Hematopoietic multipotent progenitor cell treated with erythropoietin and hydrocortisone succinate and interleukin-3 and kit ligand, for 8 days (in vitro differentiated cells): ENCODE measurements at regions not wholly inside any gene's neighbourhood (a gene's known extent, or its start where the extent isn't known, plus 50 kb on each side); places are given as distances from the start of the nearest gene placed in this dataset.
"Not testable (repeated sequence)": the region's sequence is repeated elsewhere in the genome, so short reads cannot be mapped to it uniquely, and the experiment has no call there.

Experiments
- DNase-seq: peaks from one replicate; pipeline ENCODE4 v3.0.0-alpha.2; 2015

DNA sequence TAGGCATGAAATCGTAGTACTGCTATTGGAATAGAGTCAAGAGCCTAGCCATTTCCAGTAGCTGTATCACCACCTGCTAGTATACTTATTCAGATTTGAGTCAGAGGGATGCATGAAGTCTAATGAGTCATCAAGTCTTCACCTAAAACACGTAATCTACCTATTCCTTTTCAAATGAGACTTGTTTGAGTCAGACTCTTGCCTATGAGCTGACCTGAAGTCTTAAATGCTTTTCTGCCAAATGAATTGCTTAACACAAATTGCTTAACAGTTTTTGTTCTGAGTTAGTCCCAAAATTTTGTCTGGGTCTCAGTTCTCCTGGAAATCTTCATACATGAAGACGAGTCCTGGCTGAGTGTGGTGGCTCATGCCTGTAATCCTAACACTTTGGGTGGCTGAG lies 165.2 kb downstream of the GNAT3 start:
- DNase-seq, result no peak

DNA sequence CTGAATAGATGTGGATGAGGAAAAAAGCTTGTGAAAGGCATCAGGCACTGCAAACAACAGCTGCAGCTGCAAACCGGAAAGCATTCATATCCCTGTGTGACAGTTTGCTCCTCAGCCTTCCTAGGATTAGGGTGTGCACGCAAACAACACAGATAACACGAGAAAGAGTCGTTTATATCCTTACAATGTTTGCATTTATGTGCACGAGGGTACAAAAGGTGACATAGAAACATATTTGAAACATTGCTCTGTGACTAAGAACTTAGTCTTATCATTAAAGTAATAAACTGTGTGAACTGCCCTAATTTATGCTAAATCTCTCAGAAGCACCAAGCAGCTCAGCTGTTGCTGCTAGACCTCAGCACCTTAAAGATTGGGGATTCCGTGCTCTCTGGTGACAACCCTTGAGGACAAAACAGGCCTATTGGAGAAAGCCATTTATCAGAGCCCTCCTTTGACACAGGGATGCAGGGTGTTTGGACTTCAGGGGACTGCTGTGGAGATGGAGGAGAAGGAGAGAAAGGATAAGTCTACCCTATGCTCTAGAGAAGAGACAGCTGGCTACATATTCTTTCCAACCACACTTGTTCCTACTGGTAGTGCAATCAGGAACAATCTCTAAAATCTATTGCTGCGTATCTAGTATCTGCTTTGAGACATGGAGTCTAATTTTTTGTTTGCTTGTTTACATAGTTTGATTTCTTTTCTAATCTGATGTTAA lies 176.2 kb downstream of the GNAT3 start:
- no peak for DNase-seq

GRCh38 chr7:80334908-80335307 lies 177.0 kb downstream of the GNAT3 start:
- no peak for DNase-seq

- no peak for DNase-seq
Observed at GRCh38 chr7:80334196-80334595, 177.7 kb downstream of the GNAT3 start.

DNA sequence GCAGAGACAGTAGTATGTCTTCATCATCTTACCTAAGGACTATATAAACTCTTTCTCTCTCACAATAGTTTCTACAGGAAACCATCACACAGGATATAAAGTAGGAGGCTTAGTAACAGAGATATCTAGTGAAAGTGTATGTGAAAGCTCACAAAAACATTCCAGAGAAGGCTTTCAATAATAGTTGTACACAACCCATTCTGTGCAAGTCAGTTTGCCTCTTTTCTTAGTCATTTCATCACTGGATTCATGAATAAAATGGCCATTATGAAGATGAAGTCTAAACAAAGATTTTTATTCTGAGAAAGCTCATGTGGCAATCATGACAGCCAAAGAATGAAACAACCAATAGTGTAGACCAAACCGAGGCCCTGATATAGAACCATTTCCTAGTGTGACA lies 178.8 kb downstream of the GNAT3 start:
- DNase-seq, result no peak

GRCh38 chr7:80330434-80330833 lies 181.4 kb downstream of the GNAT3 start:
- no peak for DNase-seq

DNA sequence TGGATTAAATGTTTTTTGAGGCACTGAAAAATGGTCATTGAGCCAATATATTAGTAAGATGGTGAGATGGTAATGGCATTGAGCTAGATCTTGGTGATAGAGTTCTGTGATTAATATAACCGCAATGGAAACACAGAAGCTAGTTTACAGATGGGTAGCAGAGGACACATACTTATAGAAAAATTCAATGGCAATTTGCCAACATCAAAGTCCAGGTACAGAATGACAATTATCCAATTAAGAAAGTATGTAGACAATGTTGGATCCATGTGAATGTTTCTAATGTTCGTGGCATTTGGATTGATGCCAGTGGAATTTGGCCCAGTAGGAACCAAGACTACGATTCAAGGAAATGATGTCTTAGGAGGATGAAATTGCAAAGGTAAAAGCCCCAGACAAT lies 187.8 kb downstream of the GNAT3 start:
- DNase-seq, result no peak

- no peak for DNase-seq
Observed at GRCh38 chr7:80319461-80319860, 184.8 kb downstream of the GNAI1 start.

DNA sequence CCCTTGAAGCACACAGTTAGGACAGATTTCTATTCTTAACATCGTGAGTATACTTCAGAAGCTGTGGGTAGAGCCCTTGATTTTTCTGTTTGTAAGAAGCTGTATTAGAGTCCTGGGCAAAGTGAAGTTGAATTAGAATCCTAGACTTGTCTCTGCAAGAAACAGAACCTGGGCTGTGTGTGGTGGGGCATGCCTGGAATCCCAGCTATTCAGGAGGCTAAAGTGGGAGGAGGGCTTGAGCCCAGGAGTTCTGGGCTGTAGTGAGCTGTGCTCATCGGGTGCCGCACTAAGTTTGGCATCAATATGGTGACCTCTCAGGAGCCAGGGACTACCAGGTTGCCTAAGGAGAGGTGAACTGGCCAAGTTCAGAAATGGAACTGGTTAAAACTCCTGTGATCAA lies 183.4 kb downstream of the GNAI1 start:
- DNase-seq, result no peak

DNA sequence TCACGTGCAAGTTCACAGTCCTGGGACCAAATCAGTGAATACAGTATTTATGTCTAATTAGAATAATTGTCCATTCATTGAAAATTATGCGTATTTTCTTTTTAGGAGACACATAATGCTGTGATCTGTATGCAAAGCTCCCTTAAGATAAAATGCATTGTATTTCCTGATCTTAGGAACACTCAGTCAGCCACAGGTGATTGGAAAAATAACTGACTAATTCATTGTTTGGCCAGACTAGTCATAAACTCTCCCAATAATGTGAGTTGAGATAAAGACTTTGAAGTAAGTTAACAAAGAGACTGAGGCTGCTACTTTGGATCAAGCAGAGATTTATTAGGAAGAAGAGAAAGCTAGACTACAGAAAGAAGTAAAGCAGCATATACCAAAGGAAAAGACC lies 182.2 kb downstream of the GNAI1 start:
- DNase-seq, result no peak

DNA sequence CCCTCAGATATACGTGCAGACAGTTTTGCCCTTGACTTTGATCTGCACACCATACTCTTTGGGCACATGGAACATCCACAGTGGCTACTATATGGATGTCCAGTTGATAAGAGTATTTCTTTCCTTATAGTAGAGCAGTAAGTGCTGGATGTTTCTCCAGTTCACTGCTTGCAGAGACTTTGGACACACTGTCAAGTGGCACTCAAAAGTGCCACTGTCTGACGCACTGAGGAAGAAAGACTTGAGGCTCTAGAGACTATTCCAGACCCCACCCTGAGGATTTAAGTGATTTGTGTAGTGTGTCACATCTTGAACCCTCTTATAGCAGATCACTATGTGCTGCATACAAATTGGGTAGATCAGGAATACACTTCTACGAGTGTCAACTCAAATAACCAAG lies 179.1 kb downstream of the GNAI1 start:
- DNase-seq, result no peak

DNA sequence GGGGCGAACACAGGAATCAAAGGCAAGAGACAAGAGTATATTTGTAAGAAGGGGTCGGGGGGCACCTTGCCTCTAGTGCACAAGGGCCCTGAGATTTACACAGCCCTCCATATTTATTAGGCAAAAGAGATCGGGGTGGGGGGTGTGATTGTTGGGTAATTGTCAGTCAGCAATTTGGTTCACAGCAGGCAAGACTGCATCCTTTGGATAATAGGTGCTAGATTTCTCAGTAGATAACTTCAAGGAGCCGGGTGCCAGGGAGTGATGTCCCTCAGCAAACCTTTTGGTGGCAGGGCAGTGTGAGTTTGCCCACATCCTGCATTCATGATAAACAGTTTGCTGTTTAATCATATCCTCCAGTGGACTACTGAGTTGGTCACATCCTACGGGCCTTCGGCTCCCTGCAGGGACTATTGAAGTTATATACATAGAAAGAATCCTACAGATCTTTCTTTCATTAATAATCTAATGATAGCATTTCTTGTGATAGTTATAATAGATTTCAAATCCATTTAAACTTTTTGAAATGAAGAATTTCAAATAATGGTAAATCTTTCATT lies 178.5 kb downstream of the GNAI1 start:
- DNase-seq, result no peak

GRCh38 chr7:80312139-80312661 lies 177.6 kb downstream of the GNAI1 start:
- DNase-seq, result no peak

DNA sequence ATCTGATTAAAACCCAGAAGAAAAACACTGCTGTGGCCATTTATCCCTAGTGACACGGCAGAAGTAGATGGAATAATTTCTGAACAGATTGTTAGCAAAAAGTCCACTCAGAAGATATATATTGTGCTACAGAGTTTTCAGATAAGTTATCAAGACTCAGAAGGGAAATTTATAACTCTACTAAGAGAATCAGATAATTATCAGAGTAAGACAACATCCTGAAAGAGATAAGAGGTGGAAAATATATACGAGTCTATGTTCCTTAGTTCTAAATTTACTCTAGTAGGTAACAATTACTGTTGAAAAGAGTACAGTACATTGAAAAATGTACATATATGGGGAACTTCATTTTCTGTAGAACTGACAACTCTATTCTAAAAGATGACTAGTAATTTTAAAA lies 176.7 kb downstream of the GNAI1 start:
- no peak for DNase-seq

- no peak for DNase-seq
Observed at GRCh38 chr7:80309971-80310549, 175.4 kb downstream of the GNAI1 start.

DNA sequence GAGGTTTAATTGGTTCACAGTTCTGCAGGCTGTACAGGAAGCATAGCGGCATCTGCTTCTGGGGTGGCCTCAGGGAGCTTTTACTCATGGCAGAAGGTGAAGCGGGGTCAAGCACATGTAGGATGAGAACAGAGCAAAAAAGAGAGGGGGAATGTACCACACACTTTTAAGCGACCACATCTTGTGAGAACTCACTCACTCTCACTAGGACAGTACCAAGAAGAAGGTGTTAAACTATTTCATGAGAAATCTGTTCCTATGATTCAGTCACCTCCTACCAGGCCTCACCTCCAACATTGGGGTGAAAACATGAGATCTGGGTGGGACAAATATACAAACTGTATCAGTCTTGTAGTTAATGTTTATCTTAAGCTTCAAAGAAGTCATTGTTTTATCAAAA lies 174.7 kb downstream of the GNAI1 start:
- DNase-seq, result no peak

DNA sequence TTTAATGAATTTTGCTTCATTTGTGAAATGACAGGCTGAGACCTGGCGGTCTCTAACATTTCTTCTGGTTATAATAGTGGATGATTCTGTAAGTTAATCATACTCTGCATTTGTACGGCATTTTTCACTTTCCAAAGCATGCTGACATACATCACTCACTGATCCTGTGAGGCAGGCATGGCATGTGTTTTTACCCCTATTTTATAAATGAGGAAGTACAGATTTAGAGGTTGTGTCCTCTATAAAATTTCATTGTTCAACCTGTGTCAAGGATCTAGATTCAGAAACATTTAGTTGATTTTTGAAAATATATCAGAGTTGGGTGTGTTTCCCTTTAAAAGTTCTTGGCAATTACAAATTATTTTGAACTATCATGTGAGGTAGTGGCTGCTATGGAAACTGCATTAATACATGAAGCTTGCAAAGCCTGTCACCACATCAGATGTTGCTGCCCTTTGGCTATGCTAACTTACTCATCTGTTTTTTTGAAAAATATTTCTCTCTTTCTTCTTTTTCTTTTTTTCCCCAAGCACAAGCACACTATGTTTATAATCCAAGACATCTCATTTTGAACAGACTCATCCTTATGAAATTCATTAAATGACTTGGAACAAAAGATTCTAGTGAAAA lies 172.7 kb downstream of the GNAI1 start:
- no peak for DNase-seq

DNA sequence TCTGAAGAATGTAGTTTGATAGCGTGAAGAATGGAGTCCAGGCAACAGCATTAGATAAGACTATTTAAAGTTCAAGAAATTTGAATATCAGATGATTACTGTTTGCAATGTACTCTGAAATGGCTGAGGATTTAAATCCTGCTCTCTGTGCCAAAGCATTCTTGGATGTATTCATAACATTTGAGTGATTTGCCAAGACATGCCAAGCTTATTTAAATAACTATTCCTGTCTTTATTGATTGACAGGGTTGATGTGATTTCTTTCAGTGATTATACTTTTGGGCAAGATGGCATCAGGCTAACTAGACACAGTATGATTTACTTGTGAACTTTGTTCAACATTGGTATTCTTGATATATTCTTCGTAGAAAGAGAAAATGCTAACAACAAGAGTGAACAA lies 168.7 kb downstream of the GNAI1 start:
- DNase-seq, result no peak

DNA sequence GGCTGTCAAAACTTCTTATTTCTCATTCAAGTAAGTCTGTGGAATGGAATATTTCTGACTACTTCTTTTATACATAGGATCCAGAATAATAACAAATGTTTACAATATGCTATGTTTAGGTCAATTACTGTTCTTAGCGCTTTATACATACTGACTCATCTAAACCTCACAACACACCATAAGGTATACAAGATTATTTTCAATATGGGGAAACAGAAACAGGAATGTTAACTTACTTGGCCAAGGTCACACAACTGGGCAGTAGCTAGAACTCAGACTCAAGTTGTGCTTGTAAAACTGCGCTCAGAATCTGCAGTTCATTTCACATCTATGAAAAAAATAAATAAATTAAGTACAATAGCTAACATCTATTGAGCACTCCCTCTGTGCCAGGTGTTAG lies 168.0 kb downstream of the GNAI1 start:
- DNase-seq, result no peak

- no peak for DNase-seq
Observed at GRCh38 chr7:80302078-80302477, 167.4 kb downstream of the GNAI1 start.

DNA sequence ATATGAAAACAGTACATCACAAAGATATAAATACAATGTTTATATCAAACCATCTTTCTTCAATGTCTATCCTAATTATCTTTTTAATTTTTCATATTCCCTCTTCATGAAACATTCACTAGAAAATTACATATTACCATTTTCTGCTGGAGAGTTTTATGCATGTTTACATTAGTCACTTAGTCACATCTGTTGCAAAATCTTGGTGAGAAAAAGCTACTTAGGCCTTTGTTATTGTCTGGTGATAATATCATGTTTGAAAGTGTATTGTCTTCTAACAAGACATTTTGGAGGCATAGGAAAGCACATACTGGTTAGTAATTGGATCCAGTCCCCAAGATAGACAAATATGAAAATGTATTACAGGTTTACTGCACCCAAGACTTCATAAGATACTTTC lies 163.6 kb downstream of the GNAI1 start:
- DNase-seq, result no peak

- DNase-seq, result no peak
Observed at GRCh38 chr7:80294346-80294745, 159.7 kb downstream of the GNAI1 start.

DNA sequence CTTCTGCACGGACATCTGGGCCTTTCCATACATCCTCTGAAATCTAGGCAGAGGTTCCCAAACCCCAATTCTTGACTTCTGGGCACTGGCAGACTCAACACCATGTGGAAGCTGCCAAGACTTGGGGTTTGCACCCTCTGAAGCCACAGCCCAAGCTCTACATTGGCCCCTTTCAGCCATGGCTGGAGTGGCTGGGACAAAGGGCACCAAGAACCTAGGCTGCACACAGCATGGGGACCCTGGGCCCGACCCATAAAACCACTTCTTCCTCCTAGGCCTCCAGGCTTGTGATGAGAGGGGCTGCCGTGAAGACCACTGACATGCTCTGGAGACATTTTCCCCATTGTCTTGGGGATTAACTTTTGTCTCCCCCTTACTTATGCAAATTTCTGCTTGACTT lies 158.0 kb downstream of the GNAI1 start:
- DNase-seq, result not testable (repeated sequence)
